MM.1S (cell line): ENCODE measurements at regions not wholly inside any gene's neighbourhood (a gene's known extent, or its start where the extent isn't known, plus 50 kb on each side); places are given as distances from the start of the nearest gene placed in this dataset.
"Not testable (repeated sequence)": the region's sequence is repeated elsewhere in the genome, so short reads cannot be mapped to it uniquely, and the experiment has no call there.

ENCODE experiments used
- EZH2 ChIP-seq: fragments of 300-600 bp; sonication (generic); optimal IDR thresholded peaks from 2 replicates; pipeline ENCODE3; 2017; ENCODE audit warnings: low read depth, mild to moderate bottlenecking, antibody characterized with exemption, low read length, mixed read lengths
- TF ChIP-seq, protein P1 (sequence below): fragments of 300-600 bp; sonication (generic); IDR thresholded peaks from 2 replicates; pipeline ENCODE4 v1.5.1; 2016; ENCODE audit warnings: antibody characterized with exemption, low read length, mixed read lengths

- TF ChIP-seq, protein P1, sequence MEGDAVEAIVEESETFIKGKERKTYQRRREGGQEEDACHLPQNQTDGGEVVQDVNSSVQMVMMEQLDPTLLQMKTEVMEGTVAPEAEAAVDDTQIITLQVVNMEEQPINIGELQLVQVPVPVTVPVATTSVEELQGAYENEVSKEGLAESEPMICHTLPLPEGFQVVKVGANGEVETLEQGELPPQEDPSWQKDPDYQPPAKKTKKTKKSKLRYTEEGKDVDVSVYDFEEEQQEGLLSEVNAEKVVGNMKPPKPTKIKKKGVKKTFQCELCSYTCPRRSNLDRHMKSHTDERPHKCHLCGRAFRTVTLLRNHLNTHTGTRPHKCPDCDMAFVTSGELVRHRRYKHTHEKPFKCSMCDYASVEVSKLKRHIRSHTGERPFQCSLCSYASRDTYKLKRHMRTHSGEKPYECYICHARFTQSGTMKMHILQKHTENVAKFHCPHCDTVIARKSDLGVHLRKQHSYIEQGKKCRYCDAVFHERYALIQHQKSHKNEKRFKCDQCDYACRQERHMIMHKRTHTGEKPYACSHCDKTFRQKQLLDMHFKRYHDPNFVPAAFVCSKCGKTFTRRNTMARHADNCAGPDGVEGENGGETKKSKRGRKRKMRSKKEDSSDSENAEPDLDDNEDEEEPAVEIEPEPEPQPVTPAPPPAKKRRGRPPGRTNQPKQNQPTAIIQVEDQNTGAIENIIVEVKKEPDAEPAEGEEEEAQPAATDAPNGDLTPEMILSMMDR: not testable (repeated sequence)
- TF ChIP-seq EZH2: not testable (repeated sequence)
Observed at GRCh38 chr5:53172073-53172472, 62.5 kb upstream of the MOCS2 start.
